GM12891 (cell line): ENCODE measurements at regions not wholly inside any gene's neighbourhood (a gene's known extent, or its start where the extent isn't known, plus 50 kb on each side); places are given as distances from the start of the nearest gene placed in this dataset.

ENCODE experiments used
- DNase-seq: peaks from one replicate; pipeline ENCODE4 v3.0.0; 2011; ENCODE audit warnings: low spot score; ENCODE audit not compliant: insufficient read length
- FAIRE-seq: peaks from 2 replicates; lab custom pipeline; 2011; peaks lifted over from hg19 to GRCh38; lab: Jason Lieb, UNC
- PAX5 ChIP-seq: IDR thresholded peaks from 2 replicates; pipeline ENCODE4 v1.6.1; 2011; ENCODE audit warnings: low read length, moderate library complexity, mild to moderate bottlenecking; ENCODE audit not compliant: insufficient read depth, severe bottlenecking
- POLR2A ChIP-seq: IDR thresholded peaks from 2 replicates; pipeline ENCODE4 v1.6.1; 2011; ENCODE audit warnings: low read depth, low read length, control low read depth
- POLR2AphosphoS5 ChIP-seq: IDR thresholded peaks from 2 replicates; pipeline ENCODE4 v1.6.1; 2011; ENCODE audit warnings: low read depth, low read length, control low read depth
- POU2F2 ChIP-seq: IDR thresholded peaks from 2 replicates; pipeline ENCODE4 v1.6.1; 2011; ENCODE audit warnings: low read depth, mild to moderate bottlenecking, control low read depth, low read length, moderate library complexity
- SPI1 ChIP-seq: IDR thresholded peaks from 2 replicates; pipeline ENCODE4 v1.6.1; 2011; ENCODE audit warnings: low read depth, low read length, control low read depth
- TAF1 ChIP-seq: IDR thresholded peaks from 2 replicates; pipeline ENCODE4 v1.6.1; 2011; ENCODE audit warnings: low read depth, low read length, control low read depth

- no peak for TF ChIP-seq POLR2A
- TF ChIP-seq SPI1: no peak
- no peak for TF ChIP-seq TAF1
- no peak for TF ChIP-seq POLR2AphosphoS5
- TF ChIP-seq PAX5: no peak
- TF ChIP-seq POU2F2: no peak
- FAIRE-seq: no peak
- no peak for DNase-seq
Measured at GRCh38 chr3:24867783-24868182, 373.1 kb upstream of the THRB start.

- no peak for FAIRE-seq
- DNase-seq: no peak
- TF ChIP-seq POU2F2: no peak
- no peak for TF ChIP-seq POLR2A
Measured at GRCh38 chr3:24881239-24881638, 386.6 kb upstream of the THRB start.

- DNase-seq (no peak), FAIRE-seq (no peak)
- TF ChIP-seq POLR2A (no peak), TAF1 (no peak), PAX5 (no peak), SPI1 (no peak), POU2F2 (no peak), POLR2AphosphoS5 (no peak)
Measured at GRCh38 chr3:24886501-24886900, 391.9 kb upstream of the THRB start.

GRCh38 chr3:24890012-24890411 lies 395.4 kb upstream of the THRB start:
- FAIRE-seq (no peak), DNase-seq (no peak)
- TF ChIP-seq POLR2A: no peak

- DNase-seq (no peak), FAIRE-seq (no peak)
- TF ChIP-seq POLR2AphosphoS5: no peak
- TF ChIP-seq POU2F2: no peak
- TF ChIP-seq PAX5: no peak
- TF ChIP-seq TAF1: no peak
- no peak for TF ChIP-seq SPI1
- no peak for TF ChIP-seq POLR2A
Measured at GRCh38 chr3:24899373-24899772, 404.7 kb upstream of the THRB start.

- no peak for TF ChIP-seq POLR2A
- no peak for TF ChIP-seq PAX5
- TF ChIP-seq TAF1: no peak
- TF ChIP-seq POLR2AphosphoS5: no peak
- no peak for TF ChIP-seq SPI1
- TF ChIP-seq POU2F2: no peak
- no peak for FAIRE-seq
- DNase-seq: no peak
Measured at GRCh38 chr3:24899901-24900603, 405.4 kb upstream of the THRB start.

- DNase-seq: no peak
- no peak for FAIRE-seq
- TF ChIP-seq POLR2AphosphoS5 (no peak), POU2F2 (no peak), POLR2A (no peak), PAX5 (no peak), SPI1 (no peak), TAF1 (no peak)
Measured at GRCh38 chr3:24905266-24905665, 410.6 kb upstream of the THRB start.

- no peak for TF ChIP-seq TAF1
- no peak for TF ChIP-seq POU2F2
- TF ChIP-seq POLR2A: no peak
- DNase-seq (no peak), FAIRE-seq (no peak)
Measured at GRCh38 chr3:24907106-24907505, 412.5 kb upstream of the THRB start.

GRCh38 chr3:24911076-24911475 lies 416.4 kb upstream of the THRB start:
- DNase-seq: no peak
- FAIRE-seq: no peak

GRCh38 chr3:24915639-24916038 lies 421.0 kb upstream of the THRB start:
- DNase-seq (no peak), FAIRE-seq (no peak)
- TF ChIP-seq PAX5 (no peak), POLR2AphosphoS5 (no peak), POLR2A (no peak), TAF1 (no peak), POU2F2 (no peak), SPI1 (no peak)

More at GRCh38 chr3:24911076-24911475, 416.4 kb upstream of the THRB start:
- TF ChIP-seq POLR2AphosphoS5: no peak
- no peak for TF ChIP-seq TAF1
- no peak for TF ChIP-seq POU2F2
- no peak for TF ChIP-seq POLR2A
- no peak for TF ChIP-seq SPI1
